Fibroblast of mammary gland (primary cell): ENCODE measurements at regions not wholly inside any gene's neighbourhood (a gene's known extent, or its start where the extent isn't known, plus 50 kb on each side); places are given as distances from the start of the nearest gene placed in this dataset.

Experiments used
- DNase-seq: peaks from one replicate; pipeline ENCODE4 v3.0.0-alpha.2; 2010; ENCODE audit warnings: low read depth
- H3K4me3 ChIP-seq: 2 replicates; pipeline ENCODE4 v1.5.1; 2011; ENCODE audit warnings: low read depth, mild to moderate bottlenecking, low read length, moderate library complexity; ENCODE audit not compliant: control insufficient read depth
- CTCF ChIP-seq: conservative IDR thresholded peaks from 2 replicates; pipeline ENCODE4 v1.5.1; 2011; ENCODE audit warnings: low read depth, low read length, inconsistent platforms; ENCODE audit not compliant: control insufficient read depth, insufficient read depth

- DNase-seq: no peak
- H3K4me3 ChIP-seq: no peak overlapping the region
- no peak for TF ChIP-seq CTCF
These were observed 325.6 kb upstream of the TRIB2 start for GRCh38 chr2:12391116-12391515.

- TF ChIP-seq CTCF: no peak
- no peak for DNase-seq
- H3K4me3 ChIP-seq: no peak overlapping the region
These were observed 320.0 kb upstream of the TRIB2 start for GRCh38 chr2:12396699-12397098.

DNA sequence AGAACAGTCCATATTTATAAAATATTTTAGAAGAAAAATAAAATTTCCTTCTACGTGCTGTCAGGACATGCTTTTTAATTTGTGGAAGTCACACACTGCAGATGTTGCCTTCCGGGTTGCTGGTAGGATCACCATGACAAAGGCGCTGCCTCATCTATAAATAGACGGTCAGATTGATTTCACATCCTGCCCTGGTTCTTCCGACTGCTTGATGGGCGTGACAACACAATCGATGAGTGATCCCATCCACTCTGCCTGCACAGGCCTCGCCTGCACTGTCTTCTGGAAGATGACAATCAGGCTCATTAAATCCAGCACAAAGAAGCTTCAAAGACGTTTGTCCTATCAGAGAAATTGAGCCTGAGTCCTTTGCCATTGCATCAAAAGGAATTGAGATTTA is 318.9 kb upstream of the TRIB2 start:
- DNase-seq: no peak
- TF ChIP-seq CTCF: no peak
- no peak overlapping the region for H3K4me3 ChIP-seq

DNA sequence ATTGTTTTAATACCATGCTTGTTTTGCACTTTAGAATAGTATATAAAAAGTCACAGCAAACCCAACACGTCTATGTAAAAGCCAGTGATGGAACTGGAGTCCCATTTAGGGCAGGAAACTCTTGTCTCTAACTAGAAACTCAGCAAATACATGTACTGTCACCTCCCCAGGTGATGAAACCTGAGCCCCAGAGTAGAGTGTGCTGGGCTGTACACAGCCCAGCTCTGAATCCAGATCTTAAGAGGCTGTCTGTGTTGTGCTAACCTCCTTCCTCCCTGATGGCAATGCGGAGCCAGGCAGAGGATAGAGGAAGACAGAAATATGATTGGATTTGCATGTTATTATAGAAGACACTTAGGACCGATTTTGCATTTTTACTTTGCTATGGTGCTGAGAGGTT is 317.5 kb upstream of the TRIB2 start:
- no peak for DNase-seq
- TF ChIP-seq CTCF: no peak
- no peak overlapping the region for H3K4me3 ChIP-seq

GRCh38 chr2:12400543-12400942 is 316.2 kb upstream of the TRIB2 start:
- DNase-seq: no peak
- TF ChIP-seq CTCF: no peak

GRCh38 chr2:12402440-12403139 is 314.1 kb upstream of the TRIB2 start:
- DNase-seq: no peak
- no peak for TF ChIP-seq CTCF
- no peak overlapping the region for H3K4me3 ChIP-seq

More at GRCh38 chr2:12400543-12400942, 316.2 kb upstream of the TRIB2 start:
- H3K4me3 ChIP-seq: no peak overlapping the region

DNA sequence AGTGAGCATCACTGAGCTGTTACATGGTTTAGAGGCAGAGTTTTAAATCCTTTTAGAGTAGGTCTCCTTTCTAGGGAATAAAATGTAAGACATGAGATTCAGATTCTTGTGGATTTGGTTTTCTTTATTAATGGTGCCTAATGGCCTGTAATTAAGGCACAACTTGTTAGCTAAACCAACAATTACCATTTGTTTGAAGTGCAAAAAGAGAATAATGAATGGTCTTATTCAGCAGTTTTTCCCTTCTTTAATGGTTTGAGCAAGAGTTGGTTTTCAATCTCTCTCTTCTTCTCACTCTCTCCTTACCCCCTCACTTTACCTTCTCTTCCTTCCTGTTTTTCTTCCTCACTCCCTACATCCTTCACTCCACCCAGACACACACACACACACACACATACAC is 312.2 kb upstream of the TRIB2 start:
- H3K4me3 ChIP-seq: no peak overlapping the region
- no peak for DNase-seq
- no peak for TF ChIP-seq CTCF
